ENCODE measurements at regions not wholly inside any gene's neighbourhood (a gene's known extent, or its start where the extent isn't known, plus 50 kb on each side); places are given as distances from the start of the nearest gene placed in this dataset.
"Not testable (repeated sequence)": the region's sequence is repeated elsewhere in the genome, so short reads cannot be mapped to it uniquely, and the experiment has no call there.

- no peak for DNase-seq
Observed at GRCh38 chr6:165001502-165002157, 307.8 kb downstream of the C6orf118 start.

- DNase-seq: no peak
Observed at GRCh38 chr6:164998297-164998696, 311.1 kb downstream of the C6orf118 start.

GRCh38 chr6:164996838-164997237 is 312.6 kb downstream of the C6orf118 start:
- DNase-seq: no peak

- no peak for DNase-seq
Observed at GRCh38 chr6:164991573-164991972, 317.8 kb downstream of the C6orf118 start.

- no peak for DNase-seq
Observed at GRCh38 chr6:164990901-164991300, 318.5 kb downstream of the C6orf118 start.

GRCh38 chr6:164982389-164982788 is 327.0 kb downstream of the C6orf118 start:
- DNase-seq: no peak

- no peak for DNase-seq
Observed at GRCh38 chr6:164967102-164967501, 342.3 kb downstream of the C6orf118 start.

GRCh38 chr6:164962805-164963204 is 346.6 kb downstream of the C6orf118 start:
- no peak for DNase-seq

- DNase-seq: no peak
Observed at GRCh38 chr6:164947164-164947563, 362.2 kb downstream of the C6orf118 start.

- no peak for DNase-seq
Observed at GRCh38 chr6:164942271-164942670, 367.1 kb downstream of the C6orf118 start.

- not testable (repeated sequence) for DNase-seq
Observed at GRCh38 chr6:164933238-164933794, 376.1 kb downstream of the C6orf118 start.

- no peak for DNase-seq
Observed at GRCh38 chr6:164929408-164929977, 379.9 kb downstream of the C6orf118 start.

- DNase-seq: no peak
Observed at GRCh38 chr6:164928728-164929407, 380.5 kb downstream of the C6orf118 start.

- no peak for DNase-seq
Observed at GRCh38 chr6:164928057-164928727, 381.2 kb downstream of the C6orf118 start.

- DNase-seq: peak; percentile 29
Observed at GRCh38 chr6:164927288-164928056, 381.9 kb downstream of the C6orf118 start.

GRCh38 chr6:164926686-164927085 is 382.7 kb downstream of the C6orf118 start:
- DNase-seq: no peak

GRCh38 chr6:164925681-164926530 is 383.5 kb downstream of the C6orf118 start:
- no peak for DNase-seq

- DNase-seq: no peak
Observed at GRCh38 chr6:164924674-164925073, 384.7 kb downstream of the C6orf118 start.

GRCh38 chr6:164917211-164917610 is 392.2 kb downstream of the C6orf118 start:
- DNase-seq: no peak

- DNase-seq: no peak
Observed at GRCh38 chr6:164916087-164916486, 393.3 kb downstream of the C6orf118 start.

- DNase-seq: no peak
Observed at GRCh38 chr6:164911873-164912580, 397.4 kb downstream of the C6orf118 start.
